Panc1 (cell line): ENCODE measurements at regions not wholly inside any gene's neighbourhood (a gene's known extent, or its start where the extent isn't known, plus 50 kb on each side); places are given as distances from the start of the nearest gene placed in this dataset.

ENCODE experiments used
- ATAC-seq: fragments of 200-7000 bp; cut with Tn5 transposase; 2 replicates; pipeline ENCODE4 v1.9.1; 2020; ENCODE audit warnings: mild to moderate bottlenecking, moderate library complexity
- BruUV-seq: library from RNA; stranded (reverse); fragments of 400-500 nt; replicated peaks from 2 replicates; lab custom pipeline; 2021; lab: Mats Ljungman, UMichigan
- CTCF ChIA-PET: fragments of 300-600 bp; sonication (Branson Sonifier 250); formaldehyde crosslinking; loops from one replicate; lab custom pipeline; 2022; ENCODE audit warnings: antibody characterized with exemption; lab: Charles Lee
- POLR2A ChIA-PET: fragments of 300-600 bp; sonication (Branson Sonifier 250); formaldehyde crosslinking; loops from one replicate; lab custom pipeline; 2022; ENCODE audit warnings: antibody characterized with exemption; lab: Charles Lee
- DNase-seq: peaks from one replicate; pipeline ENCODE4 v3.0.0-alpha.2; 2010; ENCODE audit warnings: low read depth, low spot score
- H3K27ac ChIP-seq: 2 replicates; pipeline ENCODE4 v1.5.1; 2011; ENCODE audit warnings: mild to moderate bottlenecking, low read length, inconsistent platforms
- H3K27me3 ChIP-seq: fragments of 200-500 bp; sonication (Bioruptor generic); 2 replicates; pipeline ENCODE4 v1.6.0; 2014; ENCODE audit warnings: low read length, inconsistent platforms; ENCODE audit not compliant: control insufficient read depth, insufficient read depth
- H3K36me3 ChIP-seq: fragments of 200-500 bp; sonication (Bioruptor generic); 2 replicates; pipeline ENCODE4 v1.5.1; 2014; ENCODE audit warnings: inconsistent platforms, mild to moderate bottlenecking, low read length, moderate library complexity; ENCODE audit not compliant: control insufficient read depth, insufficient read depth
- H3K4me1 ChIP-seq: 2 replicates; pipeline ENCODE4 v1.5.1; 2011; ENCODE audit warnings: inconsistent platforms, mild to moderate bottlenecking, low read length, moderate library complexity; ENCODE audit not compliant: control insufficient read depth, insufficient read depth
- H3K4me3 ChIP-seq, 2 experiments: 2 replicates each; pipeline ENCODE4 v1.5.1; 2011 to 2012; ENCODE audit warnings: low read depth in 2 of 2, low read length in 2 of 2, mild to moderate bottlenecking in 2 of 2, inconsistent platforms in 1 of 2, moderate library complexity in 1 of 2
- H3K9me3 ChIP-seq: fragments of 200-500 bp; sonication (Bioruptor generic); 2 replicates; pipeline ENCODE4 v1.5.1; 2014; ENCODE audit warnings: low read depth, mild to moderate bottlenecking, inconsistent platforms, low read length, moderate library complexity; ENCODE audit not compliant: control insufficient read depth, insufficient read depth
- CTCF ChIP-seq: fragments of 450-650 bp; IDR thresholded peaks from 2 replicates; pipeline ENCODE4 v1.5.1; 2017; ENCODE audit warnings: mild to moderate bottlenecking
- POLR2AphosphoS5 ChIP-seq: IDR thresholded peaks from 2 replicates; pipeline ENCODE4 v1.6.1; 2012; ENCODE audit warnings: mild to moderate bottlenecking, low read depth, low read length, moderate library complexity
- REST ChIP-seq, 2 experiments: IDR thresholded peaks; 2 replicates each; pipeline ENCODE4 v1.6.1; 2011 to 2012; ENCODE audit warnings: low read depth in 2 of 2, control low read depth in 1 of 2, low read length in 1 of 2, mild to moderate bottlenecking in 1 of 2, moderate library complexity in 1 of 2; ENCODE audit not compliant: insufficient read depth in 1 of 2
- SIN3A ChIP-seq: IDR thresholded peaks from 2 replicates; pipeline ENCODE4 v1.6.1; 2012; ENCODE audit warnings: low read depth, mild to moderate bottlenecking, low read length, moderate library complexity, borderline replicate concordance; ENCODE audit not compliant: insufficient read depth
- TCF7L2 ChIP-seq: IDR thresholded peaks from 2 replicates; pipeline ENCODE4 v1.6.1; 2011; ENCODE audit warnings: mild to moderate bottlenecking, low read depth, low read length, inconsistent platforms
- in situ Hi-C: cut with HindIII; loops from 2 replicates; pipeline ENCODE4 v1.10.0; 2016; ENCODE audit warnings: low sequenced_read_pairs, low pct_unique_long_range_greater_than_20kb
- intact Hi-C: fragments of 100-400 bp; cut with micrococcal nuclease; formaldehyde crosslinking; loops from one replicate; pipeline ENCODE4 v1.10.0; 2022; ENCODE audit not compliant: unreplicated experiment

- intact Hi-C loops (no loop called here), in situ Hi-C loops (no loop called here)
- H3K4me1 ChIP-seq = no peaks in the 10 kb centered on the region
- no peak overlapping the region for H3K27ac ChIP-seq
- ChIA-PET POLR2A (no interaction called here), CTCF (no interaction called here)
- BruUV-seq = no TSS peak
- no peaks in the 10 kb centered on the region for H3K36me3 ChIP-seq
- ATAC-seq = no peak
- no peaks in the 10 kb centered on the region for H3K27me3 ChIP-seq
- H3K4me3 ChIP-seq = no peak overlapping the region
- no peaks in the 10 kb centered on the region for H3K9me3 ChIP-seq
- DNase-seq = no peak
- no peak for TF ChIP-seq REST (IDR thresholded peaks at IDR 0.05; ENCODE audit: insufficient read depth in 1 of 2, low read depth in 2 of 2, low read length in 1 of 2)
- no peak for TF ChIP-seq TCF7L2
- TF ChIP-seq SIN3A = no peak
- TF ChIP-seq CTCF = no peak
- no peak for TF ChIP-seq POLR2AphosphoS5
Observed at GRCh38 chr16:87135246-87136030, 181.8 kb downstream of the C16orf95 start.

- H3K4me1 ChIP-seq = no peaks in the 10 kb centered on the region
- TF ChIP-seq TCF7L2 (no peak), SIN3A (no peak), POLR2AphosphoS5 (no peak), REST (IDR thresholded peaks at IDR 0.05; ENCODE audit: insufficient read depth in 1 of 2, low read depth in 2 of 2, low read length in 1 of 2) (no peak)
- ATAC-seq (no peak), DNase-seq (no peak)
- H3K36me3 ChIP-seq = no peaks in the 10 kb centered on the region
- intact Hi-C loops (no loop called here), in situ Hi-C loops (no loop called here)
- H3K27me3 ChIP-seq = no peaks in the 10 kb centered on the region
- CTCF ChIA-PET = no interaction called here
- H3K4me3 ChIP-seq = no peak overlapping the region
- H3K9me3 ChIP-seq = no peaks in the 10 kb centered on the region
- no TSS peak for BruUV-seq
- no peak overlapping the region for H3K27ac ChIP-seq
- POLR2A ChIA-PET = no interaction called here
Observed at GRCh38 chr16:87138316-87138715, 178.9 kb downstream of the C16orf95 start.
